MV-4-11 (cell line): ENCODE measurements at regions not wholly inside any gene's neighbourhood (a gene's known extent, or its start where the extent isn't known, plus 50 kb on each side); places are given as distances from the start of the nearest gene placed in this dataset.
"Not testable (repeated sequence)": the region's sequence is repeated elsewhere in the genome, so short reads cannot be mapped to it uniquely, and the experiment has no call there.

Source experiments
- DNase-seq: peaks from one replicate; lab custom pipeline; 2025; lab: John Stamatoyannopoulos, UW

- DNase-seq, result no peak
These were observed 1266.9 kb upstream of the ADGRL2 start for GRCh38 chr1:80533775-80534334.

- no peak for DNase-seq
These were observed 1267.6 kb upstream of the ADGRL2 start for GRCh38 chr1:80533093-80533492.

- DNase-seq, result no peak
These were observed 1269.6 kb upstream of the ADGRL2 start for GRCh38 chr1:80531182-80531581.

GRCh38 chr1:80529546-80529945, 1271.2 kb upstream of the ADGRL2 start:
- no peak for DNase-seq

GRCh38 chr1:80523861-80524260, 1276.9 kb upstream of the ADGRL2 start:
- DNase-seq, result no peak

- not testable (repeated sequence) for DNase-seq
These were observed 1277.7 kb upstream of the ADGRL2 start for GRCh38 chr1:80523071-80523470.

GRCh38 chr1:80520949-80521348, 1279.8 kb upstream of the ADGRL2 start:
- no peak for DNase-seq

- no peak for DNase-seq
These were observed 1283.7 kb upstream of the ADGRL2 start for GRCh38 chr1:80517062-80517461.

- DNase-seq, result no peak
These were observed 1290.7 kb upstream of the ADGRL2 start for GRCh38 chr1:80509965-80510522.

GRCh38 chr1:80506216-80506615, 1294.5 kb upstream of the ADGRL2 start:
- no peak for DNase-seq

GRCh38 chr1:80498673-80499072, 1302.1 kb upstream of the ADGRL2 start:
- no peak for DNase-seq

GRCh38 chr1:80495806-80496205, 1304.9 kb upstream of the ADGRL2 start:
- no peak for DNase-seq

GRCh38 chr1:80472145-80472544, 1328.6 kb upstream of the ADGRL2 start:
- no peak for DNase-seq

GRCh38 chr1:80468356-80468755, 1332.4 kb upstream of the ADGRL2 start:
- no peak for DNase-seq

- peak; percentile 99 for DNase-seq
These were observed 1338.7 kb upstream of the ADGRL2 start for GRCh38 chr1:80462006-80462405.

GRCh38 chr1:80457409-80457808, 1343.3 kb upstream of the ADGRL2 start:
- DNase-seq, result no peak

- no peak for DNase-seq
These were observed 1347.0 kb upstream of the ADGRL2 start for GRCh38 chr1:80453775-80454174.

- peak; percentile 13 for DNase-seq
These were observed 1350.0 kb upstream of the ADGRL2 start for GRCh38 chr1:80450711-80451110.

- no peak for DNase-seq
These were observed 1352.7 kb upstream of the ADGRL2 start for GRCh38 chr1:80448081-80448480.

GRCh38 chr1:80447526-80447925, 1353.2 kb upstream of the ADGRL2 start:
- no peak for DNase-seq

- DNase-seq, result no peak
These were observed 1355.7 kb upstream of the ADGRL2 start for GRCh38 chr1:80445033-80445432.

- no peak for DNase-seq
These were observed 1356.6 kb upstream of the ADGRL2 start for GRCh38 chr1:80444171-80444570.

GRCh38 chr1:80441664-80442063, 1359.1 kb upstream of the ADGRL2 start:
- DNase-seq, result no peak

- no peak for DNase-seq
These were observed 1363.9 kb upstream of the ADGRL2 start for GRCh38 chr1:80436851-80437250.
